ENCODE measurements at regions not wholly inside any gene's neighbourhood (a gene's known extent, or its start where the extent isn't known, plus 50 kb on each side); places are given as distances from the start of the nearest gene placed in this dataset.
A peak's percentile ranks its signal among the peaks of the same experiment; 100 is the strongest.

DNA sequence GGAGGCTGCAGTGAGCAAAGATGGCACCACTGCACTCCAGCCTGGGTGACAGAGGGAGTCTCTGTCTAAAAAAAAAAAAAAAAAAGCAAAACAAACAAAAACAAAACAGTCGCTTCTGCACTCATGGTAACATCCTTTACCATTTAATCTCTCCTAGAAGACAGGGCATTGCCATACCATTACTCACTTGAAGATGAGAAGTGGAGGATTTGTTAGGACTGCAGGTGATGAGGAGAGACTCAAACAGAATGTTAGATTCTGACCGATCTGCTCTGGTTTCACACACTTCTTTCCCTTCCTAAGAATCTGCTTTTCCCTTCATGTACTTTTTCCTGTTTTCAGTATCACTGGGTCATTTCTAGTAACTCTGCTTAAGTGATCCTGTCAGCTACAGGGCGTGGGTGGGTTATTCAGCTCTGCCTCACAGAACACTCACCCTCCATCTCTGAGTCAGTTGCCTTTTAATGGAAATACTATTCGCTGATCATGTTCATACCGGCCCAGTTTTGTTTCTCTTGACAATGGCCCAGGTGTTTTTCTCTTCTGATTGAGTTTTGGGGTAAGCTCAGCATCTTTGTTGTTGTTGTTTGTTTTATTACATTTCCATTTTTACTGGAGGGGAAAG lies 148.0 kb upstream of the ERG start:
- no peak for DNase-seq (ENCODE audit: extremely low read depth in 1 of 11, low read depth in 9 of 11, low spot score in 4 of 11)

DNA sequence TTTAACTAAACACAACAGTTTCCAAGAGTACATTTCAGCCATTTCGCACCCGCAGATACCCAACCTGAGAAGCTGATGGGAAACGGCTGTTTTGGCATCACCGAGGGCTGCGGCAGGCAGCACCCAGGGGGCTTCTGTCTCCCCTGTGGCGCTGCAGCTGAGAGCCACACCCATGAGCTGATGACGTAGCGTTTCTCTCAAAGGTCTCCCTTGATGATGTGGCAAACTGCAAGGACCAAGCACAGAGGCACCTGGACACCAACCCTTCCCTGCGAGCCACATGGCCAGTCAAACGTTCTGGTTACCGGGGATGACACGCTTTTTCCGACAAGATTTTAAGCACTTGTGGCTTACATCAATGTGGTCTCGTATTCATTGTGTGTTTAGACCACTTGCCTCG lies 150.8 kb upstream of the ERG start:
- DNase-seq (ENCODE audit: extremely low read depth in 1 of 11, low read depth in 9 of 11, low spot score in 4 of 11), result no peak

- DNase-seq (ENCODE audit: extremely low read depth in 1 of 11, low read depth in 9 of 11, low spot score in 4 of 11), result no peak
Measured at GRCh38 chr21:38651570-38651969, 153.3 kb upstream of the ERG start.

- DNase-seq (ENCODE audit: extremely low read depth in 1 of 11, low read depth in 9 of 11, low spot score in 4 of 11), result no peak
Measured at GRCh38 chr21:38652396-38652795, 153.3 kb upstream of the ETS2 start.

DNA sequence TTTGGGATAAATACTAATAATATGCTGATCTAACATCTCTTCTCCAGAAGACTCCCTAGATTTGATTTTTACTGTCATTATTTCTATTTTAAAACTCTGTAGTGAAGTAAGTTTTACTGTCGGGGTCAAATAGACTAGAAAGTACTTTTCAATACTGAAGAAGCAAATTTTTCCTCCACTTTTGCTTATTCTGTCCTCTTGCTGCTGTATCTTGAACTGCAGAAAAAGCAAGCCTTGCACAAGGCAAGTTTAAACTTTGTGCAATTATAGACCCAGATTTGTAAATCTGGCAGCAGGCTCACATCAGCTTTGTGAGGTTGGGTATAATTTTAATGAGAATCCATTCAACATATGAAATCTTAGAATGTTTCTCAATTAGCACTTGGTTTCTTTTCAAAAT lies 151.1 kb upstream of the ETS2 start:
- DNase-seq (ENCODE audit: extremely low read depth in 1 of 11, low read depth in 9 of 11, low spot score in 4 of 11), result no peak

- DNase-seq (ENCODE audit: extremely low read depth in 1 of 11, low read depth in 9 of 11, low spot score in 4 of 11), result no peak
Measured at GRCh38 chr21:38658511-38658910, 147.2 kb upstream of the ETS2 start.

DNA sequence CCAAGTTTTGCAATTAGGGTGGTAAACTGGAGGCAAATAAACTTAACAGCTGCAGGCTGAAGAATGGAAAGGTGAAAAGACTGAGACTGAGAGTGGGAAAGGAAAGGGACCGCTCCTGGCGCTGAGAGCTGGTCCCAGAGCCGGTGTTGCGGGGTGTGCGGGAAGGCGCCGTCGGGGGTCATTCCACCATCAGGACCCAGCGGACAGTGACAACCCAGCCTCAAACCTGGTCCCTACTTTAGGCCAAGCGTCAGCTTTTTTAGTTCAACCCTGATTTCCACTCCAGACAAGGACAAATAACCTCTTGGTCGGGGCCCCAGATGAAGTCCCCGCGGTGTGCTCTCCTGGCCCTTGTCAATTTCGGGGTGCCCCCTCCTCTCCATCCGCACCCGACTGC lies 145.8 kb upstream of the ETS2 start:
- DNase-seq (ENCODE audit: extremely low read depth in 1 of 11, low read depth in 9 of 11, low spot score in 4 of 11), result no peak

- DNase-seq (ENCODE audit: extremely low read depth in 1 of 11, low read depth in 9 of 11, low spot score in 4 of 11), result peak in 1 of 11 donors; percentile 20
Measured at GRCh38 chr21:38660333-38661196, 145.2 kb upstream of the ETS2 start.

- peak in 1 of 11 donors; percentile 31 for DNase-seq (ENCODE audit: extremely low read depth in 1 of 11, low read depth in 9 of 11, low spot score in 4 of 11)
Measured at GRCh38 chr21:38661197-38661871, 144.4 kb upstream of the ETS2 start.

DNA sequence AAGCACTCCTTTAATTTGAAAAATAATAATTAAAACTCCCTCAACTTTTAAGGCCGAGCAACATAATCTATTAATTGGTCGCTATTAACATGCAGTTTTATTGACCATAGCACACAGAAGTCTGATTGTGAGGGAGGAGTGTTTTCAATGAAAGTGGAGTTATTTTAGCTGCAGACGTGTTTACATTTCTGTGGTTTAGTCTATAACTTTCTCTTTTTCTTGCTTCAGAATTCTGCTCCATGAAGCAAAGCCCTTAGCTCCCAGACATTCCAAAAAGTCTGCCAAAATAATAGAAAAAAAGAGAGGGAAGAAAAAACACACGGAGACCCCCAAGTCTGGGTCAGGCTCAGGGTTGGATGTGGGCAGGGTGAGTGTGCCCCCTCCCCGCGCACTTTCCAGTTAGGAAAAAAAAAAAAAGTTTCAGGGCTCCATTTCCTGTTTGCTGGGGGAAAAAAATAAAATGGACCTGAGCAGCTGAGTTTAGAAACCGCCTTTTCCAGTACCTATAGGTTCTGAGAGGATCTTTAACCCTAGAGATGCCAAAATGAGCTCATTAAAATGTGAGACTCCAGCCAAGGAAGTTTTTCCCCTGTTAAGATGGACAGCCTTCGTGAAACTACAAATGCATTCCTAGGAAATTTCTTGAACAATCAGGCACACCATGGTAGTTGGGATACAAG lies 143.7 kb upstream of the ETS2 start:
- DNase-seq (ENCODE audit: extremely low read depth in 1 of 11, low read depth in 9 of 11, low spot score in 4 of 11), result peak in 1 of 11 donors; percentile 15

- DNase-seq (ENCODE audit: extremely low read depth in 1 of 11, low read depth in 9 of 11, low spot score in 4 of 11), result no peak
Measured at GRCh38 chr21:38663282-38663681, 142.4 kb upstream of the ETS2 start.

GRCh38 chr21:38664315-38664714 lies 141.4 kb upstream of the ETS2 start:
- DNase-seq (ENCODE audit: extremely low read depth in 1 of 11, low read depth in 9 of 11, low spot score in 4 of 11), result no peak

DNA sequence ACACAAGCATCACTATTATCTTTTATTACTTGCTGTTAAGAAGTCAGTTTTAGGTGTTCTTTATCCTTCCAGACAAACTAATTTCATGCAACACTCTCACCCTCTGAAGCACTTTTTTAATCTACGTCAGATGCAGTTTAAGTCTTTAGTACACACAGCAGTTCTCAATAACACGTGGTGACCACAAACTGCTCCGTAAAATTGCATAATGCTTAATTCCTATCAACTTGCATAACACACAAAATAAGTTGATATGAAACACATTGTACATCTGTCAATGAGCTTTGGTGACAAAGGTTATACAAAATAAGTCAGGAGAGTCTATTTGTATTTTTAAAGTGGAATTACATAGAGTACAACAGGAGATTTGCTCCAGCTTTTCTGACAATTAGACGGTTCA lies 140.9 kb upstream of the ETS2 start:
- DNase-seq (ENCODE audit: extremely low read depth in 1 of 11, low read depth in 9 of 11, low spot score in 4 of 11), result no peak

- DNase-seq (ENCODE audit: extremely low read depth in 1 of 11, low read depth in 9 of 11, low spot score in 4 of 11), result no peak
Measured at GRCh38 chr21:38667291-38667870, 138.3 kb upstream of the ETS2 start.

- no peak for DNase-seq (ENCODE audit: extremely low read depth in 1 of 11, low read depth in 9 of 11, low spot score in 4 of 11)
Measured at GRCh38 chr21:38668067-38668466, 137.7 kb upstream of the ETS2 start.

DNA sequence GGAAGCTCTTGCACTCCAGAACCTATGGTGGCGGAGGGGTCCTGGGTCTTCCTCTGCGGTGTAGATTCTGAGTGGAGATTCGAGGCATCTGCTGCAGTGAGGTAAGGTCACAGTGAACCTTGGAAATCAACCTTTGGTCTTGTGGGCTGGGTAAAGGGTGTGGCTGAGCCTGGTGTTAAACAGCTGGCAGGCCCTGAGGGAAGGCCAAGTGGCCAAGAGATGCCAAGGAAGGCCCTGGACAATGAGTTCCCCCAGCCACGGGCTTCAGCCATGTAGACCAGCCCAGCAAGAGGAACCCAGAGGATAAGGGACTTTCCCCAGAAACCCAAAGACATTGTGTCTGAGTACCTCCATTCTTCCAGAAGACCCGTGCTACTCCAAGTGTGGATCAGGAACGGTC lies 137.2 kb upstream of the ETS2 start:
- DNase-seq (ENCODE audit: extremely low read depth in 1 of 11, low read depth in 9 of 11, low spot score in 4 of 11), result no peak

DNA sequence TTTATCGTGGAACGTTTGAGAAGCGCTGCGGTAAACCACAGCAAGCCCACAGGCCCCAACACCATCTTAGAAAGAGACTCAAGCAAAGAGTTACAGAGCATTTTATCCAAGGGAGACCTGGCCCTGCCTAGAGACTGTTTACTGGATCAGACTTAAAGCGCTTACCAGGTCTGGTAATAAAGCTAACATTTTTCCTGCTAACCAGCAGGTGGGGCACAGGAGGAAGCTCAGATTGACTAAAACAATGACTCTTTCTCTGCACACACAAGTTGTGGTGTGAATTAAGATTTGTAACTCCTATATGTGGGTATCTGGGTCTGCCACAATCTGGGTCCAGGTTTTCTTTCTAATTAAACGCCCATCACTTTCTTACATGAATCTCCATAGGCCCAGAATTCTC lies 136.5 kb upstream of the ETS2 start:
- DNase-seq (ENCODE audit: extremely low read depth in 1 of 11, low read depth in 9 of 11, low spot score in 4 of 11), result peak in 1 of 11 donors; percentile 15

DNA sequence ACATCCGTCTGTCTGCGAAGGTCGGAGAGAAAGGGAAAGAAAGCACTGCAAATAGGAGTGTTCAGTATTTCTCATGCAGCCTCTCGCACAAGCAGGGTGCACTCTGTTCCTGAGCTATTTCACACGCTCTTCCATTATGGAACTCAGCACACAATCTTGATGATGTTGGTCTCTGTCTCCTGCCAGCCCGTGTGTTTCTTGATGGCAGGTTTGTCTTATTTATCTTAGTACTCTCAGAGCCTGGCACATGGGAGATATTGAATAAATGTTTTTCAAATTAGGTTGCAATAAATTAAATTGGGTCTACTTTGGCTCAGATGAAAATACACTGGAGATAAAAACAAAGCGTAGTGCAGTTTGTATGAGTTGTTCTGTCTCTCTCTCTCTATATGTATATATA lies 134.9 kb upstream of the ETS2 start:
- DNase-seq (ENCODE audit: extremely low read depth in 1 of 11, low read depth in 9 of 11, low spot score in 4 of 11), result no peak

DNA sequence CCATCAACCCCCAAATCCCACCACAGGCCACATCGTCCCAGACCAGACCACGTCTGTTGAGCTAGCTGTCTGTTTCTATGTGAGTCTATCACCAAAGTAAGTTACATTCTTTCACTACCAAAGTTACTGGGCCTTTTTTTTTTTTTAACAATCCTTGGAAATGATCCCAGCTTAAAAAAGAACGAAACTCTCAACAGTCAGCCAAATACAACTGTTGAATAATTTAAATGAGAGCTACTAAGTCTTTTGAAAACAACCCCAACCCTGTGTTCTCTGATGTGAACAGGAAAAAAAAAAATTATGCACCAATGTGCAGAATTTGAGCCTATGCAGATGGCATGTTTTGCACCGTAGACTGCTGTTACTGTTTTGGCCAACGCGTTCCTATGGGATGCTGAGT lies 134.0 kb upstream of the ETS2 start:
- peak in 3 of 11 donors; percentile 6 to 65 (median 11) for DNase-seq (ENCODE audit: extremely low read depth in 1 of 11, low read depth in 9 of 11, low spot score in 4 of 11)

Measured in renal cortex interstitium (tissue), 11 donors.